ENCODE measurements at regions not wholly inside any gene's neighbourhood (a gene's known extent, or its start where the extent isn't known, plus 50 kb on each side); places are given as distances from the start of the nearest gene placed in this dataset.
A peak's percentile ranks its signal among the peaks of the same experiment; 100 is the strongest.
"Not testable (repeated sequence)": the region's sequence is repeated elsewhere in the genome, so short reads cannot be mapped to it uniquely, and the experiment has no call there.

GRCh38 chr1:213751064-213751397, 236.7 kb upstream of the PROX1 start:
- DNase-seq (ENCODE audit: low read depth in 2 of 3, low spot score in 2 of 3), result no peak

GRCh38 chr1:213759359-213760181, 228.2 kb upstream of the PROX1 start:
- no peak for DNase-seq (ENCODE audit: low read depth in 2 of 3, low spot score in 2 of 3)

GRCh38 chr1:213761845-213762407, 225.8 kb upstream of the PROX1 start:
- no peak for DNase-seq (ENCODE audit: low read depth in 2 of 3, low spot score in 2 of 3)

GRCh38 chr1:213767683-213768082, 220.1 kb upstream of the PROX1 start:
- DNase-seq (ENCODE audit: low read depth in 2 of 3, low spot score in 2 of 3), result no peak

- DNase-seq (ENCODE audit: low read depth in 2 of 3, low spot score in 2 of 3), result no peak
Measured at GRCh38 chr1:213772128-213773063, 215.4 kb upstream of the PROX1 start.

GRCh38 chr1:213773975-213774374, 213.8 kb upstream of the PROX1 start:
- DNase-seq (ENCODE audit: low read depth in 2 of 3, low spot score in 2 of 3), result no peak

GRCh38 chr1:213776969-213777368, 210.8 kb upstream of the PROX1 start:
- DNase-seq (ENCODE audit: low read depth in 2 of 3, low spot score in 2 of 3), result no peak

GRCh38 chr1:213779228-213779627, 208.5 kb upstream of the PROX1 start:
- no peak for DNase-seq (ENCODE audit: low read depth in 2 of 3, low spot score in 2 of 3)

GRCh38 chr1:213782941-213783672, 204.7 kb upstream of the PROX1 start:
- DNase-seq (ENCODE audit: low read depth in 2 of 3, low spot score in 2 of 3), result no peak

GRCh38 chr1:213783893-213784292, 203.9 kb upstream of the PROX1 start:
- peak in 2 of 3 donors; percentile 2 to 3 for DNase-seq (ENCODE audit: low read depth in 2 of 3, low spot score in 2 of 3)

- no peak for DNase-seq (ENCODE audit: low read depth in 2 of 3, low spot score in 2 of 3)
Measured at GRCh38 chr1:213786683-213787082, 201.1 kb upstream of the PROX1 start.

- no peak for DNase-seq (ENCODE audit: low read depth in 2 of 3, low spot score in 2 of 3)
Measured at GRCh38 chr1:213790565-213790964, 197.2 kb upstream of the PROX1 start.

GRCh38 chr1:213793482-213794067, 194.2 kb upstream of the PROX1 start:
- no peak for DNase-seq (ENCODE audit: low read depth in 2 of 3, low spot score in 2 of 3)

- DNase-seq (ENCODE audit: low read depth in 2 of 3, low spot score in 2 of 3), result no peak
Measured at GRCh38 chr1:213796525-213796924, 191.2 kb upstream of the PROX1 start.

- DNase-seq (ENCODE audit: low read depth in 2 of 3, low spot score in 2 of 3), result not testable (repeated sequence)
Measured at GRCh38 chr1:213808288-213808687, 179.5 kb upstream of the PROX1 start.

GRCh38 chr1:213817156-213817555, 170.6 kb upstream of the PROX1 start:
- no peak for DNase-seq (ENCODE audit: low read depth in 2 of 3, low spot score in 2 of 3)

- no peak for DNase-seq (ENCODE audit: low read depth in 2 of 3, low spot score in 2 of 3)
Measured at GRCh38 chr1:213820362-213821149, 167.2 kb upstream of the PROX1 start.

GRCh38 chr1:213821175-213821942, 166.4 kb upstream of the PROX1 start:
- DNase-seq (ENCODE audit: low read depth in 2 of 3, low spot score in 2 of 3), result no peak

GRCh38 chr1:213821943-213822334, 165.8 kb upstream of the PROX1 start:
- DNase-seq (ENCODE audit: low read depth in 2 of 3, low spot score in 2 of 3), result no peak
